Testis (tissue), 2 donors: ENCODE measurements at regions not wholly inside any gene's neighbourhood (a gene's known extent, or its start where the extent isn't known, plus 50 kb on each side); places are given as distances from the start of the nearest gene placed in this dataset.

Source experiments
- DNase-seq: peaks from one replicate; pipeline ENCODE4 v3.0.0-alpha.2; 2019
- H3K27ac ChIP-seq, 2 donors: fragments of 200-600 bp; sonication (generic); one replicate each; pipeline ENCODE4 v1.5.1; 2019
- H3K27me3 ChIP-seq: fragments of 200-600 bp; sonication (generic); one replicate; pipeline ENCODE4 v1.5.1; 2019
- H3K36me3 ChIP-seq: fragments of 200-600 bp; sonication (generic); one replicate; pipeline ENCODE4 v1.5.1; 2017; ENCODE audit warnings: low read depth; ENCODE audit errors: missing control alignments
- H3K4me1 ChIP-seq: fragments of 200-600 bp; sonication (generic); one replicate; pipeline ENCODE4 v1.5.1; 2019
- H3K4me3 ChIP-seq, 2 donors: fragments of 200-600 bp; sonication (generic); one replicate each; pipeline ENCODE4 v1.5.1; 2017 to 2019
- H3K9me3 ChIP-seq: fragments of 200-600 bp; sonication (generic); one replicate; pipeline ENCODE4 v1.5.1; 2017
- POLR2A ChIP-seq: fragments of 450-650 bp; IDR thresholded peaks from one replicate; pipeline ENCODE4 v1.6.1; 2017; ENCODE audit warnings: antibody characterized with exemption, mild to moderate bottlenecking, moderate library complexity
- WGBS, 2 donors: methylation state at CpG; one replicate each; pipeline ENCODE4 v1.1.5; 2018; 5-methylcytosine and 5-hydroxymethylcytosine counted together
- intact Hi-C: fragments of 100-400 bp; cut with DNase I; formaldehyde crosslinking; loops from one replicate; pipeline ENCODE4 v1.15.1; 2023; ENCODE audit warnings: low total_unique reads
- TF ChIP-seq, protein P1 (sequence below), 3 experiments: fragments of 450-650 bp in 2 of 3; fragments of 200-600 bp in 1 of 3; sonication (generic) in 1 of 3; IDR thresholded peaks; one replicate each; pipeline ENCODE4 v1.5.1; 2016 to 2019; ENCODE audit warnings: antibody characterized with exemption in 3 of 3, mild to moderate bottlenecking in 2 of 3, moderate library complexity in 1 of 3

DNA sequence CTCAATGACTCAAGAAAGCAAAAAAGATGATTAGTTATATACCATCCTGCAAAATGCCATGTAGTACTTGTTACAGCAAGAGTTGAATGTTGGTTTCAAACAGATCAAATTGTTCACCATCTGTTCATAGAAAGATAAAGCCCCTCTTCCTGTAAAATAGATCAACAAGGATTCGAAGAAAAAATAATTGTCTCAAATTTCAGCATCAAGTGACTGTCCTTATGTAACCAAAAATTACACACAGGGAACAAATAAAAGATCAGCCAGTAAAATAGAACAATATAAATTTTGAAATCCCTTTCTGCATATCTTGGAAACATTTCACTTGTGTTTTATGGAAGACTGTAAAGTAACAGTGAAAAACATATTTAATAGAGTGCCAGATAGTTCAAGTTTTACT, 165.1 kb upstream of the STAC start:
- no peaks in the 10 kb centered on the region for H3K9me3 ChIP-seq
- H3K4me3 ChIP-seq = no peak overlapping the region
- H3K27ac ChIP-seq = no peak overlapping the region
- intact Hi-C loops = no loop called here
- no peaks in the 10 kb centered on the region for H3K27me3 ChIP-seq
- H3K36me3 ChIP-seq = no peaks in the 10 kb centered on the region
- 38 to 48% methylated on average over 1 of the region's 1 CpG for WGBS, 2 donors
- DNase-seq = no peak
- no peaks in the 10 kb centered on the region for H3K4me1 ChIP-seq
- TF ChIP-seq POLR2A = no peak
- TF ChIP-seq, protein P1, sequence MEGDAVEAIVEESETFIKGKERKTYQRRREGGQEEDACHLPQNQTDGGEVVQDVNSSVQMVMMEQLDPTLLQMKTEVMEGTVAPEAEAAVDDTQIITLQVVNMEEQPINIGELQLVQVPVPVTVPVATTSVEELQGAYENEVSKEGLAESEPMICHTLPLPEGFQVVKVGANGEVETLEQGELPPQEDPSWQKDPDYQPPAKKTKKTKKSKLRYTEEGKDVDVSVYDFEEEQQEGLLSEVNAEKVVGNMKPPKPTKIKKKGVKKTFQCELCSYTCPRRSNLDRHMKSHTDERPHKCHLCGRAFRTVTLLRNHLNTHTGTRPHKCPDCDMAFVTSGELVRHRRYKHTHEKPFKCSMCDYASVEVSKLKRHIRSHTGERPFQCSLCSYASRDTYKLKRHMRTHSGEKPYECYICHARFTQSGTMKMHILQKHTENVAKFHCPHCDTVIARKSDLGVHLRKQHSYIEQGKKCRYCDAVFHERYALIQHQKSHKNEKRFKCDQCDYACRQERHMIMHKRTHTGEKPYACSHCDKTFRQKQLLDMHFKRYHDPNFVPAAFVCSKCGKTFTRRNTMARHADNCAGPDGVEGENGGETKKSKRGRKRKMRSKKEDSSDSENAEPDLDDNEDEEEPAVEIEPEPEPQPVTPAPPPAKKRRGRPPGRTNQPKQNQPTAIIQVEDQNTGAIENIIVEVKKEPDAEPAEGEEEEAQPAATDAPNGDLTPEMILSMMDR (IDR thresholded peaks at IDR 0.05) = no peak

DNA sequence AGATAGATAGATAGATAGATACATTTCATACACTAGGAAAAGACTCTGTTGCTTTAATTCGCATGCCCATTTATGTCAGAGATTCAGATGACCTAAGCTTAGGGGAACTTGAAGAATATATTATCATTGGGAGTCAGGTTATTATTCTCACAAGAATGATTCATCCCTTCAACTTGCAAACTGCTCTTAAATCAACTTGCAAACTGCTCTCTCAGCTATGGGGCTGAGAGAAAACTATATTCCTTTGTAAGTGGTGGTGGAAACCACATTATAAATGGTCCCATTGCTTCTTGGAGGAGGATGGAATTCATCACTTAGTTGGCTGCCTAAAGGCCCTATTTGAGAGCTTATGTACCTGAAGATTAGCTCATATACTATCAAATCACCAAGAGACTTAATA, 160.9 kb upstream of the STAC start:
- no peak for DNase-seq
- 92 to 100% methylated on average over 1 of the region's 1 CpG for WGBS, 2 donors
- H3K36me3 ChIP-seq = no peaks in the 10 kb centered on the region
- no peaks in the 10 kb centered on the region for H3K4me1 ChIP-seq
- no peaks in the 10 kb centered on the region for H3K9me3 ChIP-seq
- TF ChIP-seq, protein P1 (IDR thresholded peaks at IDR 0.05) = no peak
- no peak for TF ChIP-seq POLR2A
- intact Hi-C loops = no loop called here
- no peaks in the 10 kb centered on the region for H3K27me3 ChIP-seq
- no peak overlapping the region for H3K27ac ChIP-seq
- H3K4me3 ChIP-seq = no peak overlapping the region

DNA sequence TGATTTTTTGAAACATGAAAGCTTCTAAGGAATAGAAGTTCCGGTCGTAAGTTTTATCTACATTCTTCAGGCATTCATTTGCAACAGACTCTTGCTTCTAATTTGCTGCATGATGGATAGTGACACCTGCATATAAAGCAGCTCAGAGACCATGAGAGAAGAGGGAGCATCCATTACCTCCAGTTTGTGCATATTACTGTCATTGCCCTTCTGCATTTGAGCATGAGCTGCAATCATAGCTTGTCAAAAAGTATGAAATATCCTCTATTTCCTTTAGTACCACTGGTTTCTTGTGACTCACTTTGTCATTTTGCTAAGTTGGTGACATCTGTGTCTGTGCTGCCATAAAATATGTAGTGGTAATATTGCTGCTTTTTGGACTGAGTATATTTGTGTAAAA, 160.1 kb upstream of the STAC start:
- 72 to 76% methylated on average over 2 of the region's 2 CpGs for WGBS, 2 donors
- TF ChIP-seq, protein P1 (IDR thresholded peaks at IDR 0.05) = no peak
- TF ChIP-seq POLR2A = no peak
- intact Hi-C loops = no loop called here
- Histone ChIP-seq H3K27ac (no peak overlapping the region), H3K4me1 (no peaks in the 10 kb centered on the region), H3K9me3 (no peaks in the 10 kb centered on the region), H3K4me3 (no peak overlapping the region), H3K27me3 (no peaks in the 10 kb centered on the region), H3K36me3 (no peaks in the 10 kb centered on the region)
- DNase-seq = no peak

DNA sequence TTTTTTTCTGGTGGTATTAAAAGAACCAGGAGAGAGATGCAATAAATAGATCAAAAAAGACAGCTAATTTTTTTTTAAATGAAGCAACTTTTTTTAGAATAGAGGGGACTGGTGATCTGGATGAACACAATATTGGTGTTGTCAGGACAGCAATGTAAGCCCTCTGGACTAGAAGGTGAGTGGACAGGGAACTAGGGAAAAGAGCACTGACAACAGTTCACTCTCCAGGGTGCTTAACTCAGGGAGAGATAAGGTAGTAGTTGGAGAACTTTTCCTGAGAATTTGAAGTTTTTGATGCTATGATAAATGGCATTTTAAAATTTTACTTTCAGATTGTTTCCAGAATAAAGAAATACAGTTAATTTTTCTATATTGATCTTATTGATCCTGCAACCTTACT, 158.3 kb upstream of the STAC start:
- Histone ChIP-seq H3K36me3 (no peaks in the 10 kb centered on the region), H3K27ac (no peak overlapping the region), H3K4me1 (no peaks in the 10 kb centered on the region), H3K27me3 (no peaks in the 10 kb centered on the region), H3K9me3 (no peaks in the 10 kb centered on the region), H3K4me3 (no peak overlapping the region)
- TF ChIP-seq POLR2A = no peak
- TF ChIP-seq, protein P1 (IDR thresholded peaks at IDR 0.05) = no peak
- DNase-seq = no peak
- intact Hi-C loops = no loop called here

DNA sequence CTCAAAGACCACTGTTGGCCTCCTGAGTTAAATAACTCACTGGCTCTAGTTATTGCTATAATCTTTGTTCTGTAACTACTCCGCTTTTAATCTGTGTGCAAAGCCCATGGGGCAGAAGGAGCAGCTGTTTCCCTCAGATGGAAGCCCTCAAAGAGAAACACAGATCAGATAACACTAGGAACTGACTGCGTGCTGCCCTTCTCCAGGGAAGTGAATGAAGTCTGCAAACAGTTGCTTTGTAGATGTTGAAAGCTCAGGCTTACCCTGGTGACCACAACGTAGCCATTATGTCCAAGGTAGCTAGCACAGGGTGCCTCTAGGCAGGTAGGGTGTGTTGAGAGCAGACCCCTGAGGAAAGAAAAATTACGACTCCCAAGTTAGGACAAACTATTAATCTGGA, 152.3 kb upstream of the STAC start:
- intact Hi-C loops = no loop called here
- 36 to 54% methylated on average over 4 of the region's 4 CpGs for WGBS, 2 donors
- TF ChIP-seq, protein P1 (IDR thresholded peaks at IDR 0.05) = no peak
- TF ChIP-seq POLR2A = no peak

More for the DNA sequence above, 152.3 kb upstream of the STAC start:
- Histone ChIP-seq H3K4me3 (no peak overlapping the region), H3K27me3 (no peaks in the 10 kb centered on the region), H3K9me3 (no peaks in the 10 kb centered on the region), H3K36me3 (no peaks in the 10 kb centered on the region), H3K4me1 (peaks cover 4% of the 10 kb centered on the region), H3K27ac (no peak overlapping the region)
- peak; percentile 16 for DNase-seq
